Heart left ventricle (tissue), 16 donors: ENCODE measurements at regions not wholly inside any gene's neighbourhood (a gene's known extent, or its start where the extent isn't known, plus 50 kb on each side); places are given as distances from the start of the nearest gene placed in this dataset.

Source experiments
- ATAC-seq, 4 donors: fragments of 200-7000 bp; cut with Tn5 transposase; one replicate each; pipeline ENCODE4 v1.9.1; 2020 to 2022; ENCODE audit warnings: moderate library complexity in 4 of 4, mild to moderate bottlenecking in 3 of 4, moderate number of reproducible peaks in 1 of 4
- DNase-seq, 5 donors: peaks; one replicate each; pipeline ENCODE4 v3.0.0-alpha.2; 2020
- H3K27ac ChIP-seq, 12 donors: fragments of 200-600 bp; sonication (generic) in 4 of 12; one replicate each; pipeline versions ENCODE4 v1.5.0 to v1.8.0; 2016 to 2022; ENCODE audit warnings: mild to moderate bottlenecking in 2 of 12
- H3K27me3 ChIP-seq, 9 donors: fragments of 200-600 bp; sonication (generic) in 2 of 9; one replicate each; pipeline versions ENCODE4 v1.5.1 to v1.8.0; 2016 to 2022; ENCODE audit warnings: mild to moderate bottlenecking in 3 of 9
- H3K36me3 ChIP-seq, 9 donors: fragments of 200-600 bp; sonication (generic) in 2 of 9; one replicate each; pipeline versions ENCODE4 v1.5.0 to v1.8.0; 2018 to 2022; ENCODE audit warnings: mild to moderate bottlenecking in 2 of 9
- H3K4me1 ChIP-seq, 12 donors: fragments of 200-600 bp; sonication (generic) in 4 of 12; one replicate each; pipeline versions ENCODE4 v1.5.0 to v1.8.0; 2016 to 2022; ENCODE audit warnings: mild to moderate bottlenecking in 3 of 12
- H3K4me3 ChIP-seq, 12 donors: fragments of 200-600 bp; sonication (generic) in 4 of 12; one replicate each; pipeline versions ENCODE4 v1.5.0 to v1.8.0; 2017 to 2022; ENCODE audit warnings: mild to moderate bottlenecking in 9 of 12, moderate library complexity in 4 of 12
- H3K9me3 ChIP-seq, 12 donors: fragments of 200-600 bp; sonication (generic) in 4 of 12; one replicate each; pipeline versions ENCODE4 v1.5.0 to v1.8.0; 2016 to 2022; ENCODE audit warnings: mild to moderate bottlenecking in 1 of 12
- CTCF ChIP-seq, 12 donors: fragments of 200-600 bp; sonication (generic) in 4 of 12; IDR thresholded peaks; one replicate each; pipeline versions ENCODE4 v1.5.0 to v1.8.0; 2018 to 2022; ENCODE audit warnings: antibody characterized with exemption in 12 of 12, mild to moderate bottlenecking in 5 of 12
- POLR2A ChIP-seq, 2 donors: fragments of 450-650 bp; IDR thresholded peaks; one replicate each; pipeline ENCODE4 v1.6.1; 2017; ENCODE audit warnings: antibody characterized with exemption in 2 of 2, mild to moderate bottlenecking in 2 of 2, moderate library complexity in 2 of 2
- WGBS, 4 donors: extraction: QIAGEN DNeasy Blood & Tissue Kit in 2 of 4; methylation state at CpG; one replicate each; pipeline versions ENCODE4 v1.1.5 to v1.1.7; 2013 to 2018; 5-methylcytosine and 5-hydroxymethylcytosine counted together
- intact Hi-C, 10 donors: fragments of 100-400 bp; cut with DNase I; formaldehyde crosslinking; loops; one replicate each; pipeline versions ENCODE4 v1.11.1 to v1.14.2; 2022
- donor health status: ischemic (EF 13 %, LVEDD 7.1; RV severe dilation, severe dysfunction).
- donor health status: healthy with polysubstance abuse.
- donor health status: DM: no; HTN: yes; CAD: no.
- donor health status: DM: no; HTN: no; CAD: no.
- donor health status: ischemic (EF 25% LVEDD 6.9; RV normal size, moderate dysfunction).
- donor health status: ischemic (EF 25% LVEDD 5.7; RV mildly dilated, moderate dysfunction).
- donor health status: healthy.
- donor health status: DM: yes; HTN: yes; CAD: no.
- donor health status: ischemic (EF 35%, LVEDD 5.7; RV mildly dilated, moderate dysfunction).
- donor health status: nonischemic (EF 11% LVEDD 7.7; RV severe dilation, severe dysfunction).
- donor health status: DM: yes; HTN: yes; CAD: no.
- donor health status: PGD.
- donor health status: ischemic (EF 29% LVEDD 5.4; RV normal size, mild dysfunction).
- donor health status: nonischemic (EF 23%, LVEDD 6.1; RV moderate dilation, normal function).

GRCh38 chr10:113368666-113369364 is 184.0 kb upstream of the HABP2 start:
- H3K36me3 ChIP-seq = no peaks in the 10 kb centered on the region
- peaks cover 0 to 3% (median 0%) of the 10 kb centered on the region in 9 donors for H3K27me3 ChIP-seq
- intact Hi-C loops = no loop called here
- no peak overlapping the region for H3K27ac ChIP-seq
- no peak overlapping the region for H3K4me3 ChIP-seq
- ATAC-seq (no peak), DNase-seq (no peak)
- TF ChIP-seq CTCF (IDR thresholded peaks at IDR 0.05) (no peak), POLR2A (IDR thresholded peaks at IDR 0.05) (no peak)
- peaks cover 0 to 12% (median 2%) of the 10 kb centered on the region in 12 donors for H3K9me3 ChIP-seq
- no peaks in the 10 kb centered on the region for H3K4me1 ChIP-seq
- 63 to 68% (median 66%) methylated on average over 6 of the region's 6 CpGs for WGBS, 4 donors

- WGBS, 4 donors = 49 to 63% (median 60%) methylated on average over 5 of the region's 5 CpGs
- peaks cover 0 to 12% (median 2%) of the 10 kb centered on the region in 12 donors for H3K9me3 ChIP-seq
- TF ChIP-seq CTCF (IDR thresholded peaks at IDR 0.05) (no peak), POLR2A (IDR thresholded peaks at IDR 0.05) (no peak)
- DNase-seq = no peak
- H3K4me3 ChIP-seq = no peak overlapping the region
- intact Hi-C loops = no loop called here
- no peak overlapping the region for H3K27ac ChIP-seq
- no peaks in the 10 kb centered on the region for H3K4me1 ChIP-seq
- no peaks in the 10 kb centered on the region for H3K36me3 ChIP-seq
- peaks cover 0 to 5% (median 0%) of the 10 kb centered on the region in 9 donors for H3K27me3 ChIP-seq
- ATAC-seq = no peak
These were observed 183.5 kb upstream of the HABP2 start for GRCh38 chr10:113369365-113369694.

GRCh38 chr10:113376428-113376827 is 176.4 kb upstream of the HABP2 start:
- H3K27me3 ChIP-seq = peaks cover 0 to 5% (median 0%) of the 10 kb centered on the region in 9 donors
- no peak overlapping the region for H3K27ac ChIP-seq
- 40 to 73% (median 53%) methylated on average over 1 of the region's 1 CpG for WGBS, 4 donors
- no peak for TF ChIP-seq CTCF (IDR thresholded peaks at IDR 0.05)
- intact Hi-C loops = no loop called here
- ATAC-seq (no peak), DNase-seq (no peak)
- H3K4me1 ChIP-seq = peaks cover 0 to 3% (median 0%) of the 10 kb centered on the region in 12 donors
- no peaks in the 10 kb centered on the region for H3K9me3 ChIP-seq
- H3K36me3 ChIP-seq = no peaks in the 10 kb centered on the region
- no peak overlapping the region for H3K4me3 ChIP-seq

- Histone ChIP-seq H3K36me3 (no peaks in the 10 kb centered on the region), H3K4me3 (no peak overlapping the region), H3K9me3 (no peaks in the 10 kb centered on the region), H3K27me3 (no peaks in the 10 kb centered on the region), H3K4me1 (peaks cover 0 to 18% (median 5%) of the 10 kb centered on the region in 12 donors), H3K27ac (no peak overlapping the region)
- DNase-seq = no peak
- 91 to 98% (median 97%) methylated on average over 1 of the region's 1 CpG for WGBS, 4 donors
- ATAC-seq = no peak
- TF ChIP-seq CTCF (IDR thresholded peaks at IDR 0.05) (no peak), POLR2A (IDR thresholded peaks at IDR 0.05) (no peak)
- intact Hi-C loops = no loop called here
These were observed 173.8 kb upstream of the HABP2 start for GRCh38 chr10:113379091-113379490.
